ENCODE measurements at regions not wholly inside any gene's neighbourhood (a gene's known extent, or its start where the extent isn't known, plus 50 kb on each side); places are given as distances from the start of the nearest gene placed in this dataset.
A peak's percentile ranks its signal among the peaks of the same experiment; 100 is the strongest.
"Not testable (repeated sequence)": the region's sequence is repeated elsewhere in the genome, so short reads cannot be mapped to it uniquely, and the experiment has no call there.

DNA sequence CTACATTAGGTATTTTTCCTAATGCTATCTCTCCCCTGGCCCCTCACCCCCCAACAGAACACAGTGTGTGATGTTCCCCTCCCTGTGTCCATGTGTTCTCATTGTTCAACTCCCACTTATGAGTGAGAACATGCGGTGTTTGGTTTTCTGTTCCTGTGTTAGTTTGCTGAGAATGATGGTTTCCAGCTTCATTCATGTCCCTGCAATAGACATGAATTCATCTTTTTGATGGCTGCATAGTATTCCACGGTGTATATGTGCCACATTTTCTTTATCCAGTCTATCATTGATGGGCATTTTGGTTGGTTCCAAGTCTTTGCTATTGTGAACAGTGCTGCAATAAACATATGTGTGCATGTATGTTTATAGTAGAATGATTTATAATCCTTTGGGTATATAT, 473.3 kb downstream of the TFEC start:
- DNase-seq (ENCODE audit: low spot score): not testable (repeated sequence)

GRCh38 chr7:115552766-115553165, 477.8 kb downstream of the TFEC start:
- no peak for DNase-seq (ENCODE audit: low spot score)

DNA sequence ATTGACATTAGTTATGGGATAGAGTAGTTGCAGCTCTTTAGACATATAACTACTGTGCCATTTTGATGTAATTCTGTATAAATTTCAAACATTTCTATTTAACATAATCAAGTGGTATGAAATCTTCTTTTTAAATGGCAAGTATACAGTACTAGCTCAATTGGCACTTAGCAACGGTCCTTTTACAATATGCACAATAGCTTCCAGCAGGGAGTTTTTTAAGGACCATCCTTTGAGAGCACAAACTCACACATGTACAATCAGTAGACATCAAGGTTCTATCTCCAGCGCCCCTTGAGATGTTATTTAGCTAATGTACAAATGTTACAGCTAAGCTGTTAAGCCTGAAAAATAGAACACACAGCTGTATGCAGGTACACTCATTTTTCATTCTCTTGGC, 480.7 kb downstream of the TFEC start:
- DNase-seq (ENCODE audit: low spot score): no peak

DNA sequence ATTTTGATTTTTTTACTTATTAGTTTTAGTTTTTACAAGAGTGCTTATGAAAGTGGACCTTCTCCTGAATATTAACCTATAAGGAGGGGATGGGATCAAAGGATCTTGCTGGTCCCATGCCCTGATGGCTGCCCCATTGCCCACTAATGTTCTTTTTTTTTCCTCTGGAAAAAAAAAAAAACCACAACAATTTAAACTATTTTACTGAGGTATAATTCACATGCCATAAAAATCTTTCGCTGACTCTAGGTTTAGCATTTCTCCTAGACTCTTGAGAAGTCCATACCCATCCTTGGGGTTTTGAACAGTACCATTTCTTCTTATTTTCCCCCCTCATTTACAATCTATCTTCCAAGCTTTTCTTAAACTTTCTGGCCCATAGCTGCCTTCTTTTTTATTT, 481.8 kb downstream of the TFEC start:
- DNase-seq (ENCODE audit: low spot score): no peak

- no peak for DNase-seq (ENCODE audit: low spot score)
Observed at GRCh38 chr7:115546790-115547189, 483.8 kb downstream of the TFEC start.

- no peak for DNase-seq (ENCODE audit: low spot score)
Observed at GRCh38 chr7:115533785-115534184, 496.8 kb downstream of the TFEC start.

- no peak for DNase-seq (ENCODE audit: low spot score)
Observed at GRCh38 chr7:115526278-115526677, 504.3 kb downstream of the TFEC start.

GRCh38 chr7:115522174-115522573, 508.4 kb downstream of the TFEC start:
- no peak for DNase-seq (ENCODE audit: low spot score)

- no peak for DNase-seq (ENCODE audit: low spot score)
Observed at GRCh38 chr7:115516341-115516740, 514.2 kb downstream of the TFEC start.

- no peak for DNase-seq (ENCODE audit: low spot score)
Observed at GRCh38 chr7:115511330-115511729, 519.2 kb downstream of the TFEC start.

DNA sequence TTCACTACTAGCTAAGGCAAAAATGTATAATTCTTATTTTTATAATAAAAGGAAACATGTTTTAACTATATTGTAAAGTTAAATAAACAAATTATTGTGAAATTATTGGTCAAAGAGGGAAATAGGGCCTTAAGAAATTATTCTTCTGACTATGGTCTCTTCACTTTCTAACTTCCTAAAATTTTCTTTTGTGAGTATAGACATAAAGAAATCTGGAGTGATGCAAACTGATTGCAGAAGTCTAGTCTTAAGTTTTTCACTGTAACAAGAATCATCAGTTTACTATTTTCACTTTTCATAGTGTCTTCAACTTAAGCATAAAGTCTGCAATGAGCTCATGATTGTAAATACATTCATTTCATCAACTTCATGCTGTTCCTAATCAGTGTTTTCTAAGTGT, 525.4 kb downstream of the TFEC start:
- DNase-seq (ENCODE audit: low spot score): no peak

GRCh38 chr7:115499956-115500355, 530.6 kb downstream of the TFEC start:
- no peak for DNase-seq (ENCODE audit: low spot score)

DNA sequence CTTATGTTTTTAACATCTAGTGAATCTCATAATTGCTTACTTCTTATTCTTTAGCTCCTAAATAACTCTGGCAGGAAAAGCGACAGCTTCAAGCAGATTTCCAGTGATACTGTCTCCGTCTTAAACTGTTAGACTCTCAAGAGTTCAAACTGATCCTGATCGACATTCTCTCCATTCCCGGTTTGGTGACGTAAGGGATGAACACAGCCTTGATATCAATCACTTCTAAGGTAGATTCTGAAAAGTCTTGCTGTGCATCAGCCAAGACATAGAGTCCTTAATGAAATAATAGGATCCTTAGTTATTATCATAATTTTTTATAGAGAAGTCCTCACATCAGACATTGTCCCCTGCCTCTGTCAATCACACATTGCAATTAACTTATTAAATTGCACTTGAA, 534.6 kb downstream of the TFEC start:
- DNase-seq (ENCODE audit: low spot score): no peak

DNA sequence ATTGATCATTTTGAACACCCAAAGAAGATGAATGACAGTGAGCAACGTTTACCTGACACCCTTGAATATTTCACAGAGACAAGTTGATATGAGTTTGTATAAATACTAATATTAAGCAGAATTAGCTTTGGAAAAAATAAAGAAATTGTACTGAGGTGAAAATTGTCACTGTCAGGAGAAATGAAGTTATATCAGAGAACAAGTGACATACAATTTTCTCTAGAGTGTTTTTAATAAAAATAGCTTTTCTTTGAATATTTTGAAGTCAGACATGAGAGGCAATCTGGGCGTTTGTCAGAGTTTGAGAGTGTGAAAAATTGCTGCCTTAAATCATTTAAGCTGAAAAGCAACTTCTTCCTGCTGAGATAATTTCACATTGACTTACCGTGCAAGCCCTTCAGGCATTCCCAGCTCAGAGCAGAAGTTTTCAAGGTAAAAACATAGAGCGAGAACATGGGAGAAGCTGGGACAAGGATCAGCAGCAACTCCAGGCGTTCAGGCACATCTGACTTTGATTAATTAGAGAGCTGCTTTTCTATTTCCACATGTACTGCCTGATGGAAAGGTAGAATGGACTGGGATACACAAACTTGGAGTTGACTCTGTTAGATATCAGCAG, 535.9 kb downstream of the TFEC start:
- no peak for DNase-seq (ENCODE audit: low spot score)

- no peak for DNase-seq (ENCODE audit: low spot score)
Observed at GRCh38 chr7:115493381-115493780, 537.2 kb downstream of the TFEC start.

DNA sequence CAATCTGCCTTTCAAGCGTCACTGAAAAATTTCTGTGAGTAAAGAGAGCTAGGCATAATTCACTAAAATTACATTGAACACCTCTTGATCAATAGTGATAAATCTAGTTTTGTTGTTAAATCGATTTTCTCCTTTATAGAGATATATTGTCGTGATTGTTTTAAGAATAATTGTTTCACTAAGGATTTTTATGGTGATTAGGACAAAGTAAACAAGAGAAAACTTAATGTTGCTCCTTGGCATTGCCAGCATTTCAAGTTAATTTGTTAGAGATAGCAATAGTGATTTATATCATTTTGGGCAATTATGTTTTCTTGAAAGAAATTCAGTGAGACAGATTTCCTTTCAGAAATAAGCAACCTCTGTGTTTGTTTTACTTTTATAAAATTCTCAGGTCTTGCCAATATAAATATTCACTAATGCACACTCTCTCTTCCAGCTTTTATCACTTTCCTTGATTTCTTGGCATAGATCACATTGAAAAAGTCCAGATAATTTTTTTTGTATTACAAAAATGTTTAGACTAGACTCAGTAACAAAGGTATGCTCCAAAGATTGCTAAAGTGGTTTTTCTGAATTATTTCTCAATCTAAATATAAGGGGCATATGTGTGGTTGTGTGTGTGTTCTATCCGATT, 538.7 kb downstream of the TFEC start:
- no peak for DNase-seq (ENCODE audit: low spot score)

DNA sequence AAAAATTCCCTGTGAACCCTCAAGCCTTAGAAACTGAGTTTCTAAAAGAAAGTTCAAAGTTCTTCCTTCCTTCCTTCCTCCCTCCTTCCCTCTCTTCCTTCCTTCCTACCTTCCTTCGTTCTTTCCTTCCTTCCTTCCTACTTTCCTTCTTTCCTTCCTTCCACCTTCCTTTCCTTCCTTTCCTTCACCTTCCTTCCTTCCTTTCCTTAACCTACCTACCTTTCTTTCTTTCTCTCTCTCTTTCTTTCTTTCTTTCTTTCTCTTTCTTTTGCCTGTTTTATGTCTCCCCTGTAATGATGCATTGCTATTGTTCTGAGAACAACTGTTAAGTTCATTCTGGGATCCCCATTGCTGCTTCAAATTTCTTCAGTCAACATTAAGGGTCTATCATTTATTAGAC, 551.1 kb downstream of the TFEC start:
- DNase-seq (ENCODE audit: low spot score): no peak

- no peak for DNase-seq (ENCODE audit: low spot score)
Observed at GRCh38 chr7:115478426-115478825, 552.1 kb downstream of the TFEC start.

GRCh38 chr7:115477193-115477651, 553.3 kb downstream of the TFEC start:
- peak; percentile 39 for DNase-seq (ENCODE audit: low spot score)

DNA sequence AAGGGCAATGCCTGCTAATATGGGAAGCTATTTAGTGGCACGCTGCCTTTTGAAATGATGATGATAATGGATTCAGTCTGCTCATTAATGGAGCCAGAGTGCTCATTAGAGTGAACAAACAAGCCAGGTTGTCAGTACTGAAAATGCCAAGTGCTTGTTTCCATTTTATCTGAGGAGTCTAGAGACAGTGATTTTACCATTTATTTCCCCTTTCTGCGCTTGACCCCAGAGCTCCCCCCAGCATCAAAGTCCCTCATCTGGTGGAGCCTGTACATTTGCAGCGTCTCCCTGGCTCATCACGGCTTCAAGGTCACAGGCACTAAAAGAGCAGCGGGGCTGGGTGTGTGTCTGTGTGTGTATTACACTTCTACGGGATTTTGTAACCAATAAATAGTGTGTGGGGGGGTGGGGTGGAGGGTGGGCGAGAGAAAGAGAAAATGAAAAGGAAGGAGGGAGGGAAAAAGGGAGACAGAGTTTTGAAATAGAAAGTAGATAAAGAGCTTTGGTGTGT, 553.8 kb downstream of the TFEC start:
- DNase-seq (ENCODE audit: low spot score): no peak

DNA sequence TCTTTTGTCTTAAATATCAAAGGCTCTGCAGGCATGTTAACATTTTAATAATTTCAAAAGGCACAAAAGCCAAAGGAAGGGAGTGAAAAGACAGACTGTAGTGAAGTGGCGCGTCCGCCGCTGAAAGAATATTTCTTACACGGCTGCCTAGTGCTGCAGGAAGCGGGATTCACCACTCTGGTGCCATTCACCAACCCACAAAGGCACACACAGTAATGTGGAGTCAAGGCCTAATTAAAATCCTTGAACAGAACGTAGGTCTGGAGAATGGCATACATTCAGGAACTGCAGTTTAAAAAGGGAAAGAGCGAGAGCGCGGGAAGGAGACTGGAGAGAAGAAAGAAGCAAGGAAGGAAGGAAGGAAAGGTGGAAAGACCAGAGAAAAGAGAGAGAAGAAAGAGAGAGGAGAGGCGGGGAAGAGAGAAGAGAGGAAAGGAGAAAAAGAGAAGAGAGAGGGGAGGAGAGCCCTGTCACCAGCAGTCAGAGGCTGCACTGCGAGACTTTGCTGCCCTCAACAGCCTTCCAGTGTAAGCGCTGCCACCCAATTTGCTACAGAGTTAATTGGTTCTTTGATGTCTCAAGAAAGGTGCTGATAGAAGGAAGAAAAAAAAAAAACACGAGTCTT, 554.0 kb downstream of the MDFIC start:
- no peak for DNase-seq (ENCODE audit: low spot score)

DNA sequence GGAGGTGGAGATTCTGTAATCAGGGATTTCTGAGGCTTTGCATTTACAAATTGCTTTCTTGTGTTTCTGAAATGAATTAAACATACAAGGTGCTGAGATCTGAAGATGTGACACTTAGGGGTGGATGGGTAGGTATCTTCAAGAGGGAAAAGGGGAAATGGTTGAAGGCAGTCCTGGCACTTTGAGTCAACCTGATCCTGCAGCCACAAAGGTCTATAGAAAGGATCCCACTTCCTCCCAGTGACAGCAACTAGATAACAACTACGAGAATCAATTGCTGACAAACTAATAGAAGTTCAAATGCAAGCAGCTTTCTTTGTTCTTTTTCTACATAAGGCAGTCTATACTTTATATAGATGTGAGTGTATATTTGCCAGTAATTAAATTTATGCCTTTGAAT, 553.3 kb downstream of the MDFIC start:
- DNase-seq (ENCODE audit: low spot score): no peak

DNA sequence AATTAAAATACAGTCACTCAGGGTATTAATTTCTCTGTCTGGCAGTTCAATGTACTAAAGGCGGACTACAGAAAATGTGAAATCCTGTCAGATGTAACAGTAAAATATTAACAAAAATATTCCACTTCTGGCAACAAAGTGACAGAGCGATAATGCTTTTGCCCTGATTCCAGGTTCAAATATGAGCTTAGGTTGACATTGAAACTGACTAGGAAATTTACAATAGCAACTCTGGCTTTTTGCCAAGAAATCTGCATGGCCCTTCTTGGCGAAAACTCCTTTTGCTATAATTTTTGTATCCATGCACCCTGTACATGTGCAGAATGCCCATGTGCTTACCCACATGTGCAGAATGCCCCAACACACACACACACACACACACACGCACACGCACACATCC, 552.2 kb downstream of the MDFIC start:
- no peak for DNase-seq (ENCODE audit: low spot score)
